Bronchial epithelial cell (primary cell): ENCODE measurements at regions not wholly inside any gene's neighbourhood (a gene's known extent, or its start where the extent isn't known, plus 50 kb on each side); places are given as distances from the start of the nearest gene placed in this dataset.
A peak's percentile ranks its signal among the peaks of the same experiment; 100 is the strongest.

ENCODE experiments used
- DNase-seq: peaks from one replicate; pipeline ENCODE4 v3.0.0-alpha.2; 2010; ENCODE audit warnings: low read depth
- FAIRE-seq: peaks from 2 replicates; lab custom pipeline; 2011; peaks lifted over from hg19 to GRCh38; lab: Jason Lieb, UNC
- H3K27me3 ChIP-seq: 2 replicates; pipeline ENCODE4 v1.5.1; 2011; ENCODE audit warnings: low read length; ENCODE audit not compliant: control insufficient read depth, insufficient read depth
- H3K36me3 ChIP-seq: 2 replicates; pipeline ENCODE4 v1.5.1; 2011; ENCODE audit warnings: low read length; ENCODE audit not compliant: control insufficient read depth, insufficient read depth
- H3K4me3 ChIP-seq: 2 replicates; pipeline ENCODE4 v1.5.1; 2011; ENCODE audit warnings: mild to moderate bottlenecking, low read depth, low read length, control low read depth
- CTCF ChIP-seq: IDR thresholded peaks from 2 replicates; pipeline ENCODE4 v1.5.1; 2011; ENCODE audit warnings: mild to moderate bottlenecking, moderate library complexity, low read length, control low read depth, inconsistent platforms; ENCODE audit not compliant: insufficient read depth, severe bottlenecking

GRCh38 chr15:96440978-96441377 lies 110.5 kb downstream of the NR2F2 start:
- H3K4me3 ChIP-seq, result no peak overlapping the region
- no peak for DNase-seq
- no peak for TF ChIP-seq CTCF
- H3K36me3 ChIP-seq, result no peaks in the 10 kb centered on the region
- no peak for FAIRE-seq
- H3K27me3 ChIP-seq, result no peaks in the 10 kb centered on the region

DNA sequence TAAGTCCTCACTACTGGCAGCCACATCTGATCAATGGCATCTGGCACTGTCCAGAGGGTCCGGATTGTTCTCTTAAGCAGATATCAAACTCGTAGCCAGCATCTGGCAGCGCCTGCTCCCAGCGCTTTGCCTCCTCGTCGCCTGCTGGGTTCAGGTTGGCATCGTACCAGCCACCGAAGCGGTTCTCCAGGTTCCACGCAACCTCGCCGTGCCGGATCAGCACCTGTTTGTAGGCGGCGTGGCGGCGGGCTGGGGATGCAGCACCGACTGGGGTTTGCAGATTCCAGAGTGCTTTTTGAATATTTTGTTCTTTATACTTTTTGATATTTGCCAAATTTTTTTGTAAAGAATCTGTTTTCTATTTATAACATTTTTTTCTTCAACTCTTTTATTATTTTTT lies 111.6 kb downstream of the NR2F2 start:
- FAIRE-seq (no peak), DNase-seq (no peak)
- Histone ChIP-seq H3K36me3 (no peaks in the 10 kb centered on the region), H3K27me3 (no peaks in the 10 kb centered on the region), H3K4me3 (no peak overlapping the region)
- no peak for TF ChIP-seq CTCF

- H3K36me3 ChIP-seq, result no peaks in the 10 kb centered on the region
- no peak overlapping the region for H3K4me3 ChIP-seq
- DNase-seq (no peak), FAIRE-seq (no peak)
- no peak for TF ChIP-seq CTCF
- no peaks in the 10 kb centered on the region for H3K27me3 ChIP-seq
Observed at GRCh38 chr15:96444865-96445264, 114.4 kb downstream of the NR2F2 start.

- FAIRE-seq, result no peak
- Histone ChIP-seq H3K27me3 (no peaks in the 10 kb centered on the region), H3K4me3 (no peak overlapping the region), H3K36me3 (no peaks in the 10 kb centered on the region)
- no peak for DNase-seq
- no peak for TF ChIP-seq CTCF
Observed at GRCh38 chr15:96448923-96449322, 118.4 kb downstream of the NR2F2 start.

DNA sequence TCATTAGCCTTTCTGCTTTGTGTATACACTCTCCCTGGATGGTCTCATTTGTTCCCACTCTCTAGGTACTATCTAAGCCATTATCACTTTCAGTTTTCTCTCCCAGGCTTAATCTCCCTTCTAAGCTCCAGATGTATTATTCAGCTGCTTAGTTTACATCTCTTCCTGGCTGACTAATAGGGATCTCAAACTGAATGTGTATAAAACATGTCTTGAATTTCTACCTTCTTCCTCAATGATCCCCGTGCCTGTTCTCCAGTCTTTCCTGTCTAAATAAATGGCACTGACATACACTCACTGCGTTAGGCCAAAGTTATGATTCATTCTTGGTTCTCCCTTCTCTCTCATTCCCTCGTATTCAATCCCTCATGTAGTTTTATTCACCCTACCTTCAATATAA lies 127.3 kb downstream of the NR2F2 start:
- TF ChIP-seq CTCF, result no peak
- no peaks in the 10 kb centered on the region for H3K27me3 ChIP-seq
- no peak overlapping the region for H3K4me3 ChIP-seq
- DNase-seq, result no peak
- H3K36me3 ChIP-seq, result no peaks in the 10 kb centered on the region
- peak; percentile 73 for FAIRE-seq

DNA sequence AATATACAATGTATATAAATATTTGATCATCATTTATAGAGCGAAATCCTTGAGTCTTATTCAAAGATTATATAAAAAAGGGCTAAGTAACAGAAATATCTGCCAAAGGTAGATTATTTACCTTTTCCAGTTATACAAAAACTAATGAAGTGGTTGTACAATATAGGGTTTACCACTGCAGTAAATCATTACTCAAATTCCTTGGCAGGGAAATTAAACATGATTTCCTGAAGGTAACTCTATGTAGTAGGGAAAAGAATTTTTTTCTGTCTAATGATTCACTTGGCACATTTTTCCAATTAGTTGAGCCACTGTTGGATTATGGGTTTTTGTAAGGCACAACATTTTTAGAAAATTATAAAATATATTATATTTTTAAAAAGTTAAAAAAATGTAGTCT lies 129.6 kb downstream of the NR2F2 start:
- Histone ChIP-seq H3K4me3 (no peak overlapping the region), H3K27me3 (no peaks in the 10 kb centered on the region), H3K36me3 (no peaks in the 10 kb centered on the region)
- DNase-seq (no peak), FAIRE-seq (no peak)
- TF ChIP-seq CTCF, result no peak
